ENCODE measurements at regions not wholly inside any gene's neighbourhood (a gene's known extent, or its start where the extent isn't known, plus 50 kb on each side); places are given as distances from the start of the nearest gene placed in this dataset.

DNA sequence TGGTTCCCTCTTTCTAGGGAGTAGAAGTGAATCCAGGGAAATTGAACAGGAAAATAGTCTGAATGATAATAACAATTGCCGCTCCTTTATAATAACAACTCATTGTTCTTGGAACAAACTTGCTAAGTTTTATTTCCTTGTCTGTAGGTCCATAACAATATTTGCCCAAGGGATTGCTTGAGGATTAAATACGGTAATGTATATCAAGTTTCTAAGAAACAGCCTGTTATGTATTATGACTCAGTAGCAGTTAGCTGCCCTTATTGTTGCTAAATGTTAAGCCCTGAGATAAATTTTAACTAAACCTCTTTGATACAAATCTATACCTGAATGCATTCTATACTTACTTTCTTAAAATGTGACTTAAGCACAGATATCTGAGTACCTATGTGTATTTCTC is 215.9 kb upstream of the AADAT start:
- DNase-seq (no peak), ATAC-seq (no peak)
- CTCF ChIA-PET = no interaction called here
- no peaks in the 10 kb centered on the region for H3K4me1 Mint-ChIP-seq
- no peak overlapping the region for H3K4me3 Mint-ChIP-seq
- H3K9me3 Mint-ChIP-seq (ENCODE audit: low read depth) = no peaks in the 10 kb centered on the region
- no peak overlapping the region for H3K27ac Mint-ChIP-seq
- H3K27me3 Mint-ChIP-seq = no peaks in the 10 kb centered on the region
- no peaks in the 10 kb centered on the region for H3K36me3 Mint-ChIP-seq

DNA sequence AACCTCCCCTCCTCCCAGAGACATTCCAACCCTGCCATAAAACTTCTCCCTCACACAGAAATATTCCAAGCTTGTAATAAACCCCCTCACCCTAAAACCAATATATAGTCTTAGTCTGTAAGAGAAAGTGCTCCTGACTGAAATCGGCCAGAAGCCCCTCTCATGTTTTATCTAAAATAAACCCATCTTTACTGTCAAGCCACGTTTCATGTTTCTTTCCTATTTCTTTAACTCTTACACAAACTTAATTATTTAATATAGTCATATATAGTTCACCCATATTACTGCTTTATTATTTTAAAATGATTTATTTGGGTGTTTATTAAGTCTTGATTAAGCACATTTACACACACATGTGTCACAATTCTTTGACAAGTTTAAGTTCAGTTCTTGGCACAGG is 191.3 kb upstream of the AADAT start:
- Mint-ChIP-seq H3K27me3 (no peaks in the 10 kb centered on the region), H3K9me3 (ENCODE audit: low read depth) (no peaks in the 10 kb centered on the region), H3K4me1 (no peaks in the 10 kb centered on the region), H3K36me3 (no peaks in the 10 kb centered on the region), H3K27ac (no peak overlapping the region), H3K4me3 (no peak overlapping the region)
- DNase-seq (no peak), ATAC-seq (no peak)
- CTCF ChIA-PET = no interaction called here

DNA sequence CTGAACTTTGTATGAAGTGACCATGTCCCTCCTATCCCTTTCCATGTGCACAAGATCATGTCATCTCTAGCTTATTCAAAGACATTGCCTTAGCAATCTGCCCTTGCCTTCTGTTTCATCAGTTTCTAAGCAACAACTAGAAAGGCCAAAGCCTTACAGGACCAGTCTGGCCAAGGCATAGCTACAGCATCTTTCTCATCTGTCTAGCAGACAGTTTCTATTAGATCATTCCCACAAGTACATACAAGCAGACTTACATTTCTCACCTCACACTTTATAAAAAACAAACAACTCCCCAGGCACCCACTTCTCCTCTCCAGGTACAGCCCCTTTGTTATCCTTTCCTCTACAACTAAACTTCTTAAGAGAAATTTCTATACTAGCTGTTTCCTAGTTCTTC is 188.7 kb upstream of the AADAT start:
- ATAC-seq (no peak), DNase-seq (no peak)
- Mint-ChIP-seq H3K36me3 (no peaks in the 10 kb centered on the region), H3K27ac (no peak overlapping the region), H3K9me3 (ENCODE audit: low read depth) (no peaks in the 10 kb centered on the region), H3K4me3 (no peak overlapping the region), H3K27me3 (no peaks in the 10 kb centered on the region), H3K4me1 (no peaks in the 10 kb centered on the region)
- CTCF ChIA-PET = interaction anchor here (1.2 kb wide), 1 partner anchor 19 kb away, joined by 3 read pairs; no protein-coding TSS in a partner anchor

DNA sequence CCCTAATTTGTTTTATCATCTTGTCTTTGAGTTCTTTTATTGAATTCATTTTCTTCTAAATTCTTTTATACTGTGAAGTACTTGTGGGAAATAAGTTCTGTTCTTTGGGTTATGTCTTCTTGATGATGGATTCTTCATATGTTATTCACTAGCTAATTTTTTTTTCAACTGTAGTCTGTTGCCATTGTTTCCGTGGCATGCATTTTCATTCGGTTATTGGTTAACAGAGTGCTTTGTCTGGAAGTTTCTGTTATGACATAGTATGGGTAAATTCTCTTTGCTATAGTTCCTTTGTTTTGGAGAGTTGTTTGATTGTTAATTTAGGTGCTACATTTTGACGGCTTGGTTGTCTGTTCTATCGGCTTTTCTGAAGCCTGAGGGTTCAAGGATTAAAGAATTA is 184.9 kb upstream of the AADAT start:
- Mint-ChIP-seq H3K36me3 (no peaks in the 10 kb centered on the region), H3K4me1 (no peaks in the 10 kb centered on the region), H3K27ac (no peak overlapping the region), H3K9me3 (ENCODE audit: low read depth) (no peaks in the 10 kb centered on the region), H3K4me3 (no peak overlapping the region), H3K27me3 (no peaks in the 10 kb centered on the region)
- no peak for DNase-seq
- CTCF ChIA-PET = no interaction called here
- no peak for ATAC-seq

DNA sequence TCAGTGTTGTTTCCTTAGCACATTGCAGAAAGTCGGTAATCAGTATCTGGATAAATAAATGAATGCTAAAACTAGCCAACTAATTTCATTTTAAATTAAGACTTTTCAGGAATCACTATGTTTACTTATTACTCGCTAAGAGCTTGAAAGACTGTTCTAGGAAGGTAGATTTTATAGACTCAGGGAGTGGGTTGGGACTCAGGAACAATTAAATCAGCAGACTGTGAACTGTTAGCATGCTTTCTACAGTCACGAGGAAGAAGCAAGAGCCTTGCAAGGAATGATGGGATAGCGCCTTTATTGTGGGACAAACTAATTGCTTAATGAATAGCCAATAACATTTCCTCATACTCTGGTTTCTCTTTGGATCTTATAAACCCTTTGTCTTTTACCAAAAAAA is 183.2 kb upstream of the AADAT start:
- ATAC-seq = no peak
- no peak overlapping the region for H3K27ac Mint-ChIP-seq
- no peak overlapping the region for H3K4me3 Mint-ChIP-seq
- CTCF ChIA-PET = no interaction called here
- H3K36me3 Mint-ChIP-seq = no peaks in the 10 kb centered on the region
- H3K9me3 Mint-ChIP-seq (ENCODE audit: low read depth) = no peaks in the 10 kb centered on the region
- no peaks in the 10 kb centered on the region for H3K4me1 Mint-ChIP-seq
- no peak for DNase-seq
- no peaks in the 10 kb centered on the region for H3K27me3 Mint-ChIP-seq

DNA sequence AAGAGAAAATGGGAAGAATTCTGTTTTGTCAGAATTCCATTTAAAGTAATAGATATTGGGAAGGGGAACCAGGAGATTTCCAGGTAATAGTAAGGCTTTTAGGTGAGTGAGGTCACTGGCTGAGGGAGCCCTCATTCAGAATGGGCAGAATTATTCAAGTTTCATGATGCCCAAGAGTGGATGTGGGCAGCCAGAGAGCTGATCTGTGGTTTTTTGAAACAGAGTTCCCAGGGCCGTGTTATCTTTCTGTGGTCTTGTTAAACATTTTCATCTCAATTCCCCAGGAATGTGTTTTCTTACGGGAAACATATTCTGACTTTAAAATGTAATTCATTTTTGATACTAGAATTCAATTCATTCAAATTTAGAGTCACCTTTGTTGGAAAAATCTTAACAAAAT is 182.0 kb upstream of the AADAT start:
- no peak for ATAC-seq
- Mint-ChIP-seq H3K4me1 (no peaks in the 10 kb centered on the region), H3K27ac (no peak overlapping the region), H3K9me3 (ENCODE audit: low read depth) (no peaks in the 10 kb centered on the region), H3K4me3 (no peak overlapping the region), H3K36me3 (no peaks in the 10 kb centered on the region), H3K27me3 (no peaks in the 10 kb centered on the region)
- DNase-seq = no peak
- CTCF ChIA-PET = no interaction called here

DNA sequence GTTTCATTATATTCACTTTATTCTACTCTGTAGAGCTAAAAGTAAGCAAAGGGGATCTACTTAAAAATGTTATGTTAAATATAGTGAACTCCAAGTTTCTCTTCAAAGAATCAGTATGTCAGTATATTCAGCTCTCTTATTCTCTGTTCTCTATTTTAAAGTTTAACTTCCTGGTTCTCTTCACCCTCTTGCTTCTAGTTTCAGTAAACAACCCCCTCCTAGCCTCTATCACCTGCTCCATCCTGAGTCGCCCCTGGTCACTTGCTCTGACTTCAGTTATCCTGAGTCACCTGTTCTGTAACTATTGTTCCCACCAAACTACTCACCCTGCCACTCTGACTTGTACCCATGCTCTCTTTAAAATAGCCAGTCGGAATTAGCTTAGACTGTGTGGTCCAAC is 180.9 kb upstream of the AADAT start:
- no peaks in the 10 kb centered on the region for H3K9me3 Mint-ChIP-seq (ENCODE audit: low read depth)
- DNase-seq (no peak), ATAC-seq (no peak)
- no peaks in the 10 kb centered on the region for H3K36me3 Mint-ChIP-seq
- CTCF ChIA-PET = no interaction called here
- no peaks in the 10 kb centered on the region for H3K27me3 Mint-ChIP-seq
- H3K4me1 Mint-ChIP-seq = no peaks in the 10 kb centered on the region
- H3K4me3 Mint-ChIP-seq = no peak overlapping the region
- H3K27ac Mint-ChIP-seq = no peak overlapping the region

DNA sequence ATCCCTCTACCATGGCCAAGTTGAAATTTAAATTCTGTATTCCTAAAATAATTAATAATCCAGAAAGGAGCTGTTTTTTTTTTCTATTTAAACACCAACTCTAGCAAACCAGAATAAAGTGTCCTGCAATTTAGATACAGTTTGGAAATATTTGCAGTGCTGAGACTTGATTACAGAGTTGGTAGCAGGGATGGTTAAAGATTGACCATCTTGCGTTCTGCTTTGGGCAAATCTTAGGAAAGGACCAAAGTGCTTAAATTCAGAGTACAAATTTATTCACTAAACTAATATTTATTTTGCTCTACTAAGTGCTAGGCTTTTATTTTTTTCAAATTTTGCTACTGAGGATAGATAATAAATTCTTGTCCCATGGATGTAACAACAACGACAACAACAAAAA is 180.2 kb upstream of the AADAT start:
- CTCF ChIA-PET = no interaction called here
- no peak overlapping the region for H3K27ac Mint-ChIP-seq
- no peaks in the 10 kb centered on the region for H3K36me3 Mint-ChIP-seq
- H3K4me1 Mint-ChIP-seq = no peaks in the 10 kb centered on the region
- no peaks in the 10 kb centered on the region for H3K9me3 Mint-ChIP-seq (ENCODE audit: low read depth)
- DNase-seq = no peak
- no peak overlapping the region for H3K4me3 Mint-ChIP-seq
- no peaks in the 10 kb centered on the region for H3K27me3 Mint-ChIP-seq
- no peak for ATAC-seq

DNA sequence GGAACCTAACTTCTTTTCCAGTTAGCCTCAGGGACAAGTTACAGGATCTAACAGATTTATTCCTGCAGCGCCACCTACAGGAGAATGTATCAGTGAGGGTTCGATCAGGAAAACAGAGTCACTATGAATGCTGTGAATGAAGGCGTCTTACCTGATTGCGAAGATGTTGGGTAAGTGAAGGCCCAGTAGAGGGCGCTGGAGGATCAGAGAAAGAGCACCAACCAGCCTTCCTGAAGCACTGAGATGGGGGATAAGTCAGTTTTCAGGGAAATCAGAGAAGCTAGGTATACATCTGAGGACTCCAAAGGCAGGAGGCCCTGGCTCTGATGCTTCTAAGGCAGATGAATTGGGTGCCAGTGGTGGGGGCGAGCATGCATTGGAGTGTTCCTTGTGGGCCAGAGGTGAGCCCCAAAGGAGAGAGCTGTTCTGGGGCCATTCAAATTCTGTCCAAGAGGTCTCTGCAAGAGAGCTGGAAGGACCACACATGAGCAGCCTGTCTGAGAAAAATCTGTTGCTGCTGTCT is 169.9 kb upstream of the AADAT start:
- Mint-ChIP-seq H3K4me1 (no peaks in the 10 kb centered on the region), H3K36me3 (no peaks in the 10 kb centered on the region), H3K27me3 (no peaks in the 10 kb centered on the region), H3K4me3 (no peak overlapping the region), H3K9me3 (ENCODE audit: low read depth) (no peaks in the 10 kb centered on the region), H3K27ac (no peak overlapping the region)
- CTCF ChIA-PET = interaction anchor here (0.7 to 1.5 kb wide), 7 partner anchors 10 to 591 kb away, joined by 3 to 7 read pairs (median 3); no protein-coding TSS in a partner anchor
- DNase-seq (peak; percentile 65), ATAC-seq (peak; percentile 65)

DNA sequence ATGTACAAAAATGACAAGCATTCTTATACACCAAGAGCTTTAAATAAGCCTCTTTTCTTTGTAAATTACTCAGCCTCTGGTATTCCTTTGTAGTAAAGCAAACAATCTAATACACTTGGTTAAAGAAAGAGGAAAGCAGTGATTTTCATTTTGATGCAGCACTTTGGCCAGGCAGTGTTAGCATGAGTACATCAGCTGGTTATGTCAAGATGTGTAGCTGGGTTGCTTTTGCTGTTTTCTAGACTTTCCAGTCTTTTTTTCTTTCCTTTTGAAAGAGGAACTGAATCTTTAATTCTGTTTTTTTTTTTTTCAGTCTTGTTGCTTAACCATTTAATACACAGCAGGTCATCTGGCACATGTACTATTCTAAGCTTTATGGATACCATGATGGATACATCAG is 167.1 kb upstream of the AADAT start:
- Mint-ChIP-seq H3K4me1 (no peaks in the 10 kb centered on the region), H3K9me3 (ENCODE audit: low read depth) (no peaks in the 10 kb centered on the region), H3K4me3 (no peak overlapping the region), H3K27ac (no peak overlapping the region), H3K36me3 (no peaks in the 10 kb centered on the region), H3K27me3 (no peaks in the 10 kb centered on the region)
- ATAC-seq (no peak), DNase-seq (no peak)
- CTCF ChIA-PET = no interaction called here

DNA sequence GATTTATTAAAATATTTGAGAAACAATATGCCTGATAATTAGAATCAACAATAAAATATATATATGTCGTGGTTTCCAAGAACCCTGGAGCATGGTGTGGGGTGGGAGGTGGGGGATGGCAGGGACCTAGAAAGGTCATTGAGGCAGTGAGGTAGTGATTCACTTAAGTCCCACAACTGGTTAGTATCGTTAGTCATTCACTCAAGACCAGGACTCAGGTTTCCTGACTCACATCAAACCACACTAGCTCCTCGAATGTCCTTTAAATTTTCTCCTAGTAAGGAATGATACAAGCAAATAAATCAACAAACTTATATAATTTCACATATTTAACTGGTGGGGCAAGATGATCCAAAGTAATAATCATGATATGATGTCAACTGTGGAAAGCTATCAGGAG is 158.8 kb upstream of the AADAT start:
- Mint-ChIP-seq H3K36me3 (no peaks in the 10 kb centered on the region), H3K27me3 (no peaks in the 10 kb centered on the region), H3K9me3 (ENCODE audit: low read depth) (no peaks in the 10 kb centered on the region), H3K4me3 (no peak overlapping the region), H3K27ac (no peak overlapping the region), H3K4me1 (no peaks in the 10 kb centered on the region)
- ATAC-seq (no peak), DNase-seq (no peak)
- CTCF ChIA-PET = no interaction called here

DNA sequence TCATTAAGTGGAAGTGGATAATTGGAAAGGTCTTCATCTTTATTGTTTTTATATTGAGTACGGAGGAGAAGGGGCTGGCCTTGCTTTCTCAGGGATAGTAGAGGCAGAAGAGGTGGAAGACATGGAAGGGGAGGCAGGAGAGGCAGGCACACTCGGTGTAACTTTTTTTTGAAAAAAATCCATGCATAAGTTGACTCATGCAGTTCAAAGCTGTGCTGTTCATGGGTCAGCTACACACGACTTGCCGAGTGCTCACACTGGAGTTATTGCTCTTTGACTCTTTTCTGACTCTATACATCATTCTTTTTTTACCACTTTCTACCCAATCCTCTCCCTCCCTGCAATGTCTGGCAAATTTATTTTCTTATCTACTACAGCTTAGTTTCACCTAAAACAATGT is 158.3 kb upstream of the AADAT start:
- CTCF ChIA-PET = no interaction called here

DNA sequence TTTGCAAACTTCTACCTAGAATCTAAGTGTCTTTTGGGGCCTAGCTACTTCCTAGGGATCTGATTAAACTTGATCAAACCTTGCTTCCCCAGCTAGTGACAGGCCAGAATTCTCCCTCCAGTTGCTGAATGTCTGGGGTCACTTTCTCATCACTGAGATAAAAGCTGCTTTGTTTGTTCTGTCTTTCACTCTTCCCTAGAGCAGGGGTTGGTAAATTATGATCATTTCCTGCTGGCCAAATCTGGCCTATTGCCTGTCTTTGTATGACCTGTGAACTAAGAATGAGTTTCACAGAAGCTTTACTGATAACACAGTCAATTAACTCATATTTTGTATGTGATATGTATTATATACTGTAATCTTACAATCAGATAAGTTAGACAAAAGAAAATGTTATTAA is 157.8 kb upstream of the AADAT start:
- Mint-ChIP-seq H3K27me3 (no peaks in the 10 kb centered on the region), H3K4me1 (no peaks in the 10 kb centered on the region), H3K36me3 (no peaks in the 10 kb centered on the region), H3K4me3 (no peak overlapping the region), H3K27ac (no peak overlapping the region), H3K9me3 (ENCODE audit: low read depth) (no peaks in the 10 kb centered on the region)
- ATAC-seq (no peak), DNase-seq (no peak)
- CTCF ChIA-PET = no interaction called here

More for the DNA sequence above, 158.3 kb upstream of the AADAT start:
- no peak for ATAC-seq
- Mint-ChIP-seq H3K4me1 (no peaks in the 10 kb centered on the region), H3K27ac (no peak overlapping the region), H3K9me3 (ENCODE audit: low read depth) (no peaks in the 10 kb centered on the region), H3K27me3 (no peaks in the 10 kb centered on the region), H3K4me3 (no peak overlapping the region), H3K36me3 (no peaks in the 10 kb centered on the region)
- no peak for DNase-seq

DNA sequence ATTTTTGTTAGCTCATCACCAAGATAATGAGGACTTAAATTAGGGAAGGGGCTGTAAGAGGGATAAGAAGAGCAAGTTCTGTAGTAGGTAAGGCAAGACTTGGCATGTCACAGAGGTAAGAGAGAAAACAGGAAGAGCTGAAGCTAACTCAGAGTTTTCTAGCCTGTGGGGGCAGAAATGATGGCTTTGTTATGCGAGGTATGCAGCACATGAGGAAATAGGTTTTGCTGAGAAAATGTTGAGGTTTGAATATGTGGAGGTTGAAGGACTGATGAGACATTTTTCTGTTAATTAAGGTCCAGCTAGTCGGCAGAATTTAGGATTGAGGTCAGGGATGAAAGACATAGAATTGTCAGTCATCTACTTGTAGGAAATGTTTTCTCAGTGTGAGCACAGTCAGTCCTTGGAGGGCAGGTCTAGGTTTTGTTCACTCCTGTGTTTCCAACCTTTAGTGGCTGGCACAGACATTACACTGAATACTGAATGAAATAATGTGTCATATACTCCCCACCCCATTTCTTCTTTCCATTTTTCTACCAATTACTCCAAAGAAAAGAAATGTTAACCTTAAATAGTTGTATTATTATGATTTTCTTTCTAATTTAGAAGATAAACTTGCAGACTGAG is 154.0 kb upstream of the AADAT start:
- CTCF ChIA-PET = no interaction called here
- DNase-seq (no peak), ATAC-seq (no peak)
- Mint-ChIP-seq H3K27me3 (no peaks in the 10 kb centered on the region), H3K27ac (no peak overlapping the region), H3K4me1 (no peaks in the 10 kb centered on the region), H3K9me3 (ENCODE audit: low read depth) (no peaks in the 10 kb centered on the region), H3K4me3 (no peak overlapping the region), H3K36me3 (no peaks in the 10 kb centered on the region)

DNA sequence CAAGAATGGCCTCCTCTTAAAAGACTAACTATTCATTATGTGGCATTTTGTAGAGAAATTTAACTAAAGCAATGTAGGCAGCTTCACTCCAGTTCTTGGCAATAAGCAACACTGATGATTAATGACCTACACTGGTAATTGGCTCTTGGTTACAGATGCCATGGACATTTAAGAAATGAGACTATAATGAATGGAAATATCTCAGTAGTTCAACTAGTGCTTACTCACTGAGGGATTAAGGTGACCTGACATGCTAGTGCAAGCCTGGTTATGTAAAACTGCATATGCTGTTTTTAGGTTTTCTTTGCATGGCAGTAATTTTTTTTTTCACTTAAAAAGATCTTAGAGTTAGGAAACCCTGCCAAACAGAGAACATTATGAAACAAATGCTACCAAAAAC is 152.7 kb upstream of the AADAT start:
- H3K27ac Mint-ChIP-seq = no peak overlapping the region
- no peak for ATAC-seq
- no peak overlapping the region for H3K4me3 Mint-ChIP-seq
- CTCF ChIA-PET = no interaction called here
- no peaks in the 10 kb centered on the region for H3K9me3 Mint-ChIP-seq (ENCODE audit: low read depth)
- no peak for DNase-seq
- no peaks in the 10 kb centered on the region for H3K27me3 Mint-ChIP-seq
- no peaks in the 10 kb centered on the region for H3K36me3 Mint-ChIP-seq
- no peaks in the 10 kb centered on the region for H3K4me1 Mint-ChIP-seq
